ENCODE measurements at regions not wholly inside any gene's neighbourhood (a gene's known extent, or its start where the extent isn't known, plus 50 kb on each side); places are given as distances from the start of the nearest gene placed in this dataset.

DNA sequence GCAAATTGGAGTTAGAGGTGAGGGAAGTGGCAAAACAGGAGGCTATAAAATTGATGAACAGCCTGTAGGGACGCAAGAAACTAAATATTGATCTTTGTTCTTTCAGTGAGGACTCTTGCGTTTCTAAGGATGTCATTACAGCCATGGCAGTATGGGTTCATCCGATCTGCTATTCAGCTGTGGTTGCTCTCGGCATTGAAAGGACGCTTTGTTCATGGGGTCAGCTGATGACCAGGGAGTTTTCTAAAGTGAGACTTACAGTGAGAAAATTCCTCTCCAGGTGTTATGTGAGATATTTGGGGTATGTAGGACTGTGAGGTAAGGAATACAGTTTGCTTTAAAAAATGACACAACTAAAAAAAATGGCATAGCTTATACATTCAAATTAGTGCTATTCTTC, 52.7 kb upstream of the PELI1 start:
- 91% methylated on average over 5 of the region's 5 CpGs for WGBS
- Histone ChIP-seq H3K27ac (ENCODE audit: low read depth, low read length) (no peak overlapping the region), H3K36me3 (ENCODE audit: insufficient read depth, low read length) (no peaks in the 10 kb centered on the region), H3K27me3 (ENCODE audit: insufficient read depth, low read length) (no peaks in the 10 kb centered on the region), H3K4me1 (ENCODE audit: insufficient read depth, low read length) (peaks cover 12% of the 10 kb centered on the region; the same call in 1 of the 2 replicates), H3K9me3 (ENCODE audit: insufficient read depth, low read depth, low read length) (no peaks in the 10 kb centered on the region), H3K4me3 (ENCODE audit: low read length) (no peak overlapping the region), H3K9ac (ENCODE audit: low read depth, low read length) (no peak overlapping the region)

DNA sequence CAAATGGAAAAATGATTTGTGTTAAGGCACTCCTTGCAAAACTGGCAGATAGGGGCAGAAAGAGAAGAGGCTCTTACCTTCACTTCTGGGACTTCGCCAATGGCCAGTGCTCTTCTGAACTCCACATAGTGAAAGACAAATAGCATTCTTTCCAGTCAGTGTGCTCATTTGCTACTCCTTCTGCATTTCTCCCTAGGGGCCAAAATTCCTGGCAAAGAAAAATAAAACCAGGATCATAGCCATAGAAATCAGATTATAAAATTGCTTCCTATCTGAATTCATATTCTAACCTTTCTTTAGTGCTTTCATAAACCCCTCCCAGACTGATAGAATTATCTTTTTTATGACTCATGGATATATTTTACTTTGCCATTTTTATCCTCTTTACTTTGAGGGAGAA, 56.9 kb upstream of the PELI1 start:
- no peak overlapping the region for H3K27ac ChIP-seq (ENCODE audit: low read depth, low read length)
- H3K9ac ChIP-seq (ENCODE audit: low read depth, low read length) = no peak overlapping the region
- peaks cover 28% of the 10 kb centered on the region for H3K4me1 ChIP-seq (ENCODE audit: insufficient read depth, low read length)
- no peaks in the 10 kb centered on the region for H3K27me3 ChIP-seq (ENCODE audit: insufficient read depth, low read length)
- 95% methylated on average over 1 of the region's 1 CpG for WGBS
- H3K9me3 ChIP-seq (ENCODE audit: insufficient read depth, low read depth, low read length) = no peaks in the 10 kb centered on the region
- H3K36me3 ChIP-seq (ENCODE audit: insufficient read depth, low read length) = no peaks in the 10 kb centered on the region
- H3K4me3 ChIP-seq (ENCODE audit: low read length) = no peak overlapping the region

DNA sequence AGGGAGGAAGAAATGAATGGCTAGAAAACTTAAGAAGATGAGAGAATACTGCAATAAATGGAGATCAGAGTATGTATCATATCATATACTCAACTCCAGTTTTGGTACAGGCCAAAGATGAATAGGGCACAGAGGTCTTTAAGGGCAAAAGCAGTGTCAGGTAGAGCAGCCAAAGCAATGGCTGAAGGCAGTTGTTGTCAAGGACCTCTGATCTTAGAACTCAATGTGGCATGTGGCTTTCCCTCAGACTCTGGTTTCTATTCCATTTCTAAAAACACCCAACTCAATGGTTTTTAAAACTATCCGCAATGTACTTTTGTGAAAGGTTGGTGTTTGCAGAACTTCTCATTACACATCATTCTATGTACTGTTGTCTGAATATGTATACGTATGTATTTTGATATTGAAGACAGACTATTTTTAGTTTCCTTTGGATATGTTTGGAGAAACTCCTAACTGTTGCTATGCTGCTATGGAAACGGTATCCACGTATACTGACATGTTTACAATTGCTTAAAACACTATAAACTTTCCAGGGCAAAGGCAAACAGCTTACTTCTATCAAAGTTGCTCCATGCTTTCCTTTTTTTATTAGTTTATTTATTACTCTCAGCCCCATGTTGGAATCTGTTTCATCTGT, 58.1 kb upstream of the PELI1 start:
- no peaks in the 10 kb centered on the region for H3K36me3 ChIP-seq (ENCODE audit: insufficient read depth, low read length)
- no peak overlapping the region for H3K9ac ChIP-seq (ENCODE audit: low read depth, low read length)
- H3K4me3 ChIP-seq (ENCODE audit: low read length) = no peak overlapping the region
- 91% methylated on average over 3 of the region's 4 CpGs for WGBS
- no peaks in the 10 kb centered on the region for H3K27me3 ChIP-seq (ENCODE audit: insufficient read depth, low read length)
- H3K4me1 ChIP-seq (ENCODE audit: insufficient read depth, low read length) = peaks cover 23% of the 10 kb centered on the region
- 0 out of 2 replicates have a peak overlapping the region, but pooled peaks have one; percentile 30 for H3K27ac ChIP-seq (ENCODE audit: low read depth, low read length)
- H3K9me3 ChIP-seq (ENCODE audit: insufficient read depth, low read depth, low read length) = no peaks in the 10 kb centered on the region

DNA sequence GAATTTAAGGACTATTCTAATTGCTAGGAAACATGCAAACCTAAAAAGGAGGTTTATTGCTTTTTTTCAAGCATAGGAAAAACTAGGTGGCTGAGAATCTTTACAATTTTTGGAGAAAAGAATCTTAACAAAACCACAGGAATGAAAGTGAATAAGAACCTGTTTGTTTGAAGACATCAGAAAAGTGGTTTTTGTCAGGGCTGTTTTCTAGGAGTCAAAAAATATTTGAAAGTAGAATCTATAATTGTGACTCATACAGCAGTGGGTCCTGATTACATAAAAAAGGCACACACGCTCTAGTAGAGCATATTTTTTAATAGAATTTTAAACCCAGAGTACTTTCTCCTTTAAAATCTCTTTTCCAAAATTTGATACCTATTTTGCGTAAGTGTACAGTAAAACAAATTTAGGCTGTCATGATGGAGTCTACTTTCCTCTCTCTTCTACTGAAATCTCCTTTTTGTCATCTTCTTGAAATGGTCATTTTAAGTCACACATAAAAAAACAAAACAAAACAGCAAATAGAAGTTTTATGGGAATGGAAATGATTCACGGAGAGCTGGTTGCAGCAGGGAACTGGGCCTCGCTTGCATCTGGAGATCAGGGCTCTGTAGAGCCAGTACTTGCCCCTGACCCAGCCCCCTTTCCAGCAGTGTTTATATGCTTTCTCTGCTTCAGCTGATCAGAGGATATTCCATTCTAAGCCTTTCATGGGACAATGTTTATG, 59.1 kb upstream of the PELI1 start:
- 79% methylated on average over 4 of the region's 4 CpGs for WGBS
- H3K27ac ChIP-seq (ENCODE audit: low read depth, low read length) = peak overlapping the region; percentile 24; the same call in 1 of the 2 replicates
- H3K9ac ChIP-seq (ENCODE audit: low read depth, low read length) = peak overlapping the region; percentile 1; the same call in 1 of the 2 replicates

DNA sequence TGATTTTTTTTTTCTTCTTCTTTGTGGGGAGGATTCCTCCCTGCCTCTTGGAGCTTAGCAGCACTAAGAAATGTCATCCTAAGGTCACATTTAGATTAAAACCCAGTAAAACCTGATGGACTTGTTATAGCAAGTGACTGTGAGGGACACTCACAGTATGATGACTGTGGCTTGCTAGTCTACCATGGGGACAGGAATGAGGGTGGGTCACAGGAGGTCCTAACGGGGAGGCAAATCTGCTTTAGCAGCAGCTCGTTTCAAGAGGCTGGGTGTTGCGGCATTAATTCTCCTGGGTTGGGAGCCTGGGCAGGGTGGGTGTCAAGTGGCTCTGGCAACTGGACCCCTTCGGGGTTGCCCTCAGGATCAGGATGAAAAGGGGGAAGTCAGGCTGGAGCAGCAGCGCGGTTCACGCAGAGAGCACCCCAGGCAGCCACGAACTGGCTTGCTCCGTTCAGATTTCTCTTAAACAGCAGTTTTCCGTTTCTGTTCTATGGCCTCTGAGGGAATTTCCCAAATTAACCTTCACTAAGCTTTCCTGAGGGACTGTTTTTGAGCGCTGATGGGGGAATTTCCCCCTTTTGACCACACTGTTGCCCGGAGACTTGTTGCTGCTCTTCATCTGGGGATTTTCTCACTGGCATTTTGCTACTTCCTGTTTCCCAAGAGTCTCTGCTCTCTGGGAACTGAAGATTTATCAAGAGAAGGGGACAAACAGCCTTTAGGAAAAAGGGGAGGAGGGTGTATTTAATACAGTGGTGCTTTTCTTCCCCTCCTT, 59.8 kb upstream of the PELI1 start:
- 54% methylated on average over 12 of the region's 12 CpGs for WGBS
- Histone ChIP-seq H3K4me1 (ENCODE audit: insufficient read depth, low read length) (peaks cover 23% of the 10 kb centered on the region), H3K9ac (ENCODE audit: low read depth, low read length) (peak overlapping the region; percentile 35; the same call in 1 of the 2 replicates), H3K9me3 (ENCODE audit: insufficient read depth, low read depth, low read length) (no peaks in the 10 kb centered on the region), H3K4me3 (ENCODE audit: low read length) (no peak overlapping the region), H3K27ac (ENCODE audit: low read depth, low read length) (peak overlapping the region; percentile 24), H3K36me3 (ENCODE audit: insufficient read depth, low read length) (no peaks in the 10 kb centered on the region), H3K27me3 (ENCODE audit: insufficient read depth, low read length) (no peaks in the 10 kb centered on the region)

More for the DNA sequence above, 59.1 kb upstream of the PELI1 start:
- H3K36me3 ChIP-seq (ENCODE audit: insufficient read depth, low read length) = no peaks in the 10 kb centered on the region
- no peak overlapping the region for H3K4me3 ChIP-seq (ENCODE audit: low read length)
- H3K9me3 ChIP-seq (ENCODE audit: insufficient read depth, low read depth, low read length) = no peaks in the 10 kb centered on the region
- H3K27me3 ChIP-seq (ENCODE audit: insufficient read depth, low read length) = no peaks in the 10 kb centered on the region
- H3K4me1 ChIP-seq (ENCODE audit: insufficient read depth, low read length) = peaks cover 23% of the 10 kb centered on the region

DNA sequence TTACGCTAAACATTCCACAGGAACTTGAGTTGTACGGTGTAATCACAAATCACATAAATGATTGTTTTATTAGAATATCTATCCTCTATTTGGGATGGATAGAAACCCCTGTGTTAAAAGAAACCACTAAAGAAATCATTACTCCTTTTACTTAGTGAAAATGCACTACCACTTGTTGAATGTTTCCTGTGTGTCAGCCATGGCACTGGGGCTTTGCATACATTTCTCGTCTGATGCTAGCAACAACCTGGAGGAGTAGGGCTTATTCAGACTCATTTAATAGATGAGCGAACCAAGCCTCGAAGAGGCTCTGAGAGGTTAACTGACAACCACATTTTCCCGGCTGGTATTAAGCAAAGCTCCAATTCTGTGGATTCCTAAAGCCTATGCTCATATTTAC, 60.5 kb upstream of the PELI1 start:
- no peaks in the 10 kb centered on the region for H3K9me3 ChIP-seq (ENCODE audit: insufficient read depth, low read depth, low read length)
- no peak overlapping the region for H3K4me3 ChIP-seq (ENCODE audit: low read length)
- H3K27ac ChIP-seq (ENCODE audit: low read depth, low read length) = peak overlapping the region; percentile 24
- H3K4me1 ChIP-seq (ENCODE audit: insufficient read depth, low read length) = peaks cover 23% of the 10 kb centered on the region
- H3K27me3 ChIP-seq (ENCODE audit: insufficient read depth, low read length) = no peaks in the 10 kb centered on the region
- no peaks in the 10 kb centered on the region for H3K36me3 ChIP-seq (ENCODE audit: insufficient read depth, low read length)
- no peak overlapping the region for H3K9ac ChIP-seq (ENCODE audit: low read depth, low read length)
- WGBS = 86% methylated on average over 4 of the region's 6 CpGs

DNA sequence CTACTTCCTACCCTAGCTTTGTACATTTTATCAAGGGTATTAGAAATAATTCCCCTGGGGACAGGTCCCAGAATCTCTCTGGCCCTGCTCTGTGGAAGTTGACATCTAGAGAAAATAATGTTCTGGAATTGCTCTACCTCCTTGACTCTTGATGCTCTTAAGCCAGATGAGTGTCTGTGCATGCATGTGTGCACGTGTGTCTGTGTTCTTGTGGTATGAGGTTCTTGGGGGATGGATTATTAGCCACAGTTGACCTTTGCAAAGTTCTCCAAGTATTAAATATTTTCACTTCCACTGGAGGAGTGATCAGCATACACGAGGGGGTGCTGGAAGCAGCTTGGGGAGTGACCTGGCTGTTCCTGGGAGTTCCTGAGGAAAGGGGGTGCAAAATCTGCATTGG, 61.2 kb upstream of the PELI1 start:
- no peaks in the 10 kb centered on the region for H3K27me3 ChIP-seq (ENCODE audit: insufficient read depth, low read length)
- H3K4me1 ChIP-seq (ENCODE audit: insufficient read depth, low read length) = peaks cover 23% of the 10 kb centered on the region
- no peak overlapping the region for H3K9ac ChIP-seq (ENCODE audit: low read depth, low read length)
- H3K4me3 ChIP-seq (ENCODE audit: low read length) = no peak overlapping the region
- H3K9me3 ChIP-seq (ENCODE audit: insufficient read depth, low read depth, low read length) = no peaks in the 10 kb centered on the region
- 91% methylated on average over 2 of the region's 2 CpGs for WGBS
- H3K27ac ChIP-seq (ENCODE audit: low read depth, low read length) = no peak overlapping the region
- H3K36me3 ChIP-seq (ENCODE audit: insufficient read depth, low read length) = no peaks in the 10 kb centered on the region

DNA sequence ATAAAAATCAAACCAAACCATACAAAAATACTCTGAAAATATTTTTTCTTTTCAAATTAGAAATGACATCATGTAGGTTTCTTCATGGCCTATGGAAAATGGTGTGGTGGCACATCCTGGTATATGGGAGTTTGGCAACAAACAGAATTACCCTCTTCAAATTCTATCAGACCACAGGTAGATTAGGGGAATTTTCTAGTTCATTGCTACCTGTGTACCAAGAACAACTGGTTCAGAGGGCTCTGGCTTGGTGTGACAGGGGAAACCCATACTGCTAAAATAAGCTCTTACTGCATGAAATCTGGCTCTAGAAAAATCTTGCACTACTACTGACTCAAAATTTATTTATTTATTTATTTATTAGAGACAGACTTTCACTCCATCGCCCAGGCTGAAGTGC, 63.4 kb upstream of the PELI1 start:
- H3K27ac ChIP-seq (ENCODE audit: low read depth, low read length) = no peak overlapping the region
- no peak overlapping the region for H3K4me3 ChIP-seq (ENCODE audit: low read length)
- H3K36me3 ChIP-seq (ENCODE audit: insufficient read depth, low read length) = no peaks in the 10 kb centered on the region
- no peaks in the 10 kb centered on the region for H3K27me3 ChIP-seq (ENCODE audit: insufficient read depth, low read length)
- H3K9ac ChIP-seq (ENCODE audit: low read depth, low read length) = no peak overlapping the region
- H3K9me3 ChIP-seq (ENCODE audit: insufficient read depth, low read depth, low read length) = no peaks in the 10 kb centered on the region
- 100% methylated on average over 1 of the region's 1 CpG for WGBS
- peaks cover 31% of the 10 kb centered on the region for H3K4me1 ChIP-seq (ENCODE audit: insufficient read depth, low read length)

DNA sequence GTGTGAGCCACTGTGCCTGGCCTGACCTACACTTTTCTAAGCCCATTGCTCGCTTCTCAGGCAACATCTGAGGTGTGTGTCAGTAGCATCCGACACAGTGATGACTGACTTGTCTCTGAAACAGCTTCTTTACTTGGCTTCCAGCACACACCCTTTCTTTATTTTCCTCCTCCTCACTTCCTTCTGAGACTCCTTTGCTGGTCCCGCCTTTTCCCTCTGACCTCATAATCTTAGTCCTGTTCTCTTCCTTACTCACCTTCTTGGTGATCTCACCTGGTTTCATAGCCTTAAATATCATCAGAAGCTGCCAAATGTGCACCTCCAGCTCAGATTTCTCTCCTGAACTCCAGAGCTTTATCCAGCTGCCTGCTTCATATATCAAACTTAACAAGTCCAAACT, 66.6 kb upstream of the PELI1 start:
- Histone ChIP-seq H3K4me3 (ENCODE audit: low read length) (no peak overlapping the region), H3K36me3 (ENCODE audit: insufficient read depth, low read length) (no peaks in the 10 kb centered on the region), H3K9ac (ENCODE audit: low read depth, low read length) (no peak overlapping the region), H3K9me3 (ENCODE audit: insufficient read depth, low read depth, low read length) (no peaks in the 10 kb centered on the region), H3K27me3 (ENCODE audit: insufficient read depth, low read length) (no peaks in the 10 kb centered on the region), H3K4me1 (ENCODE audit: insufficient read depth, low read length) (peaks cover 34% of the 10 kb centered on the region), H3K27ac (ENCODE audit: low read depth, low read length) (no peak overlapping the region)
- 95% methylated on average over 3 of the region's 3 CpGs for WGBS

DNA sequence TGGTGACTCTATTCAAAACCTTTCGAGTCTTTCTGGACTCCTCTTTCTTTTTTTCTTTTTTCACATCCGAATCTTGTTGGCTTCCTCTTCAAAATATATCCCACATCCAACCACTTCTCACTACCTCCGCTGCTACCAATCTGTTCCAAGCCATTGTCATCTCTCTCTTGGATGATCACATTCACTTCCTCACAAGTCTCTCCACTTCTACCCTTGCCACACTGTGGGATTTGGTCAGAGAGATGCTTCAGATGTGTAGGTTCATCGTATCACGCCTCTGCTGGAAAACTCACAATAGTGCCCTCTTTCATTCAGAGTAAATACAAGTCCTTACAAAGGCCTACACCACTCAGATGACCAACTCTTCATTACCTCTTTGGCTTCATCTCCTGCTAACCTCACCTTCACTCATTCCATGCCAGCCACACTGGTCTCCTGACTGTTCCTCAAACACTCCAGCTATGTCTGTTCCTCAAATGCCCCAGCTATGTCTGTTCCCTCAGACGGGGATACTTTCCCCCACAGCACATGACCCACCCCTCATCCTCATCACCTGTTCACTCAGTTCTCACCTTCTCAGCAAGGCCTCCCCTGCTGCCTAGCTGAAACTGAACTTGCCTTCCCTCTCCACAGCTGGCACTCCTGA, 67.2 kb upstream of the PELI1 start:
- 92% methylated on average over 6 of the region's 6 CpGs for WGBS
- no peaks in the 10 kb centered on the region for H3K9me3 ChIP-seq (ENCODE audit: insufficient read depth, low read depth, low read length)
- H3K27me3 ChIP-seq (ENCODE audit: insufficient read depth, low read length) = no peaks in the 10 kb centered on the region
- H3K36me3 ChIP-seq (ENCODE audit: insufficient read depth, low read length) = no peaks in the 10 kb centered on the region
- H3K4me1 ChIP-seq (ENCODE audit: insufficient read depth, low read length) = peaks cover 34% of the 10 kb centered on the region
- no peak overlapping the region for H3K9ac ChIP-seq (ENCODE audit: low read depth, low read length)
- H3K27ac ChIP-seq (ENCODE audit: low read depth, low read length) = no peak overlapping the region
- H3K4me3 ChIP-seq (ENCODE audit: low read length) = no peak overlapping the region

DNA sequence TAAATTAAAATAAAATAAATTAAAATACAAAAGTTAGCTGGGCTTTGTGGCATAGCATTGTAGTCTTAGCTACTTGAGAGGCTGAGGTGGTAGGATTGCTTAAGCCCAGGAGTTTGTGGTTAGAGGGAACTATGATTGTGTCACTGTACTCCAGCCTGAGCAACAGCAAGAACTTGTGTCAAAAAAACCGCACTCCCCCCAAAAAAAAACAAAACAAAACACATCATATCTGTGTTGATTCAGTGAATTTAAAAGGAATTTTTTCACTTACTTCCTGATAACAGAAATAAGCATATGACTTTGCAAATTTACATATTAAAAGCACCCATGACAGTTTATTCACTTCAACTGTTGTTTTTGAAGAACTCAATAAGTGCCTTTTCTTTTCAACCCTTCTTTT, 68.1 kb upstream of the PELI1 start:
- Histone ChIP-seq H3K4me1 (ENCODE audit: insufficient read depth, low read length) (peaks cover 34% of the 10 kb centered on the region), H3K9me3 (ENCODE audit: insufficient read depth, low read depth, low read length) (no peaks in the 10 kb centered on the region), H3K4me3 (ENCODE audit: low read length) (no peak overlapping the region), H3K27ac (ENCODE audit: low read depth, low read length) (no peak overlapping the region), H3K36me3 (ENCODE audit: insufficient read depth, low read length) (no peaks in the 10 kb centered on the region), H3K9ac (ENCODE audit: low read depth, low read length) (no peak overlapping the region), H3K27me3 (ENCODE audit: insufficient read depth, low read length) (no peaks in the 10 kb centered on the region)
- 80% methylated on average over 1 of the region's 1 CpG for WGBS

Data from HUES64 (cell line).